HepG2 (cell line): ENCODE measurements at regions not wholly inside any gene's neighbourhood (a gene's known extent, or its start where the extent isn't known, plus 50 kb on each side); places are given as distances from the start of the nearest gene placed in this dataset.
"Not testable (repeated sequence)": the region's sequence is repeated elsewhere in the genome, so short reads cannot be mapped to it uniquely, and the experiment has no call there.

ENCODE experiments used
- ATAC-seq: fragments of 200-7000 bp; cut with Tn5 transposase; 3 replicates; pipeline ENCODE4 v1.9.1; 2020; ENCODE audit warnings: mild to moderate bottlenecking, moderate library complexity
- BruUV-seq: library from RNA; stranded (reverse); fragments of 400-500 nt; replicated peaks from 2 replicates; lab custom pipeline; 2021; lab: Mats Ljungman, UMichigan
- CTCF ChIA-PET: fragments of 300-600 bp; formaldehyde crosslinking; extraction: SDS; loops from one replicate; lab custom pipeline; 2021; ENCODE audit warnings: low total read pairs, inconsistent platforms, low intra/inter-chr PET ratio; lab: Yijun Ruan, JAX
- POLR2A ChIA-PET: fragments of 350-600 bp; sonication (Branson Sonifier 250); formaldehyde crosslinking; loops from one replicate; lab custom pipeline; 2020; ENCODE audit warnings: antibody characterized with exemption, inconsistent platforms; lab: Yijun Ruan, JAX
- DNase-seq: peaks from one replicate; pipeline ENCODE4 v3.0.0-alpha.2; 2015; ENCODE audit warnings: low spot score
- FAIRE-seq: peaks from 3 replicates; lab custom pipeline; 2011; peaks lifted over from hg19 to GRCh38; lab: Jason Lieb, UNC
- H2AFZ ChIP-seq: one replicate; pipeline ENCODE4 v1.6.1; 2011; ENCODE audit warnings: low read length, inconsistent platforms
- H3K27ac ChIP-seq: fragments of 300-600 bp; 3 replicates; pipeline ENCODE4 v1.8.0; 2011; ENCODE audit warnings: mixed run types, mild to moderate bottlenecking, mixed read lengths, low read length, inconsistent platforms; ENCODE audit not compliant: insufficient read depth; ENCODE audit errors: extremely low read length
- H3K27me3 ChIP-seq, 2 experiments: fragments of 200-600 bp in 1 of 2; 2 replicates in 1 of 2; 3 replicates in 1 of 2; pipeline versions ENCODE4 v1.6.0 to v1.8.0; 2011; ENCODE audit warnings: low read length in 2 of 2, mild to moderate bottlenecking in 2 of 2, moderate library complexity in 2 of 2, inconsistent platforms in 1 of 2; ENCODE audit not compliant: insufficient read depth in 2 of 2, control insufficient read depth in 1 of 2
- H3K36me3 ChIP-seq, 2 experiments: fragments of 200-600 bp in 1 of 2; replicated peaks in 1 of 2; 2 replicates in 1 of 2; 3 replicates in 1 of 2; pipeline versions ENCODE4 v1.5.1 to v1.8.0; 2011; ENCODE audit warnings: low read length in 2 of 2, inconsistent platforms in 1 of 2; ENCODE audit not compliant: insufficient read depth in 2 of 2, control insufficient read depth in 1 of 2
- H3K4me1 ChIP-seq: 2 replicates; pipeline ENCODE4 v1.5.1; 2012; ENCODE audit warnings: low read length, inconsistent platforms; ENCODE audit not compliant: insufficient read depth
- H3K4me2 ChIP-seq: 2 replicates; pipeline ENCODE4 v1.6.0; 2011; ENCODE audit warnings: low read depth, low read length, inconsistent platforms
- H3K4me3 ChIP-seq, 3 experiments: fragments of 200-600 bp in 1 of 3; sonication (generic), shearing (Covaris generic) in 1 of 3; replicated peaks in 1 of 3; 2 replicates each; pipeline ENCODE4 v1.5.1; 2011 to 2016; ENCODE audit warnings: low read length in 3 of 3, inconsistent platforms in 2 of 3, low read depth in 2 of 3, mild to moderate bottlenecking in 2 of 3, control low read depth in 1 of 3, mixed read lengths in 1 of 3; ENCODE audit not compliant: insufficient read depth in 1 of 3
- H3K79me2 ChIP-seq: one replicate; pipeline ENCODE4 v1.6.1; 2011; ENCODE audit warnings: low read length, inconsistent platforms; ENCODE audit not compliant: insufficient read depth
- H3K9ac ChIP-seq: 2 replicates; pipeline ENCODE4 v1.6.0; 2011; ENCODE audit warnings: mild to moderate bottlenecking, low read depth, low read length, inconsistent platforms; ENCODE audit not compliant: insufficient read depth
- H3K9me3 ChIP-seq: 2 replicates; pipeline ENCODE4 v1.5.1; 2012; ENCODE audit warnings: mild to moderate bottlenecking, low read length
- H4K20me1 ChIP-seq: 2 replicates; pipeline ENCODE4 v1.6.0; 2011; ENCODE audit warnings: inconsistent platforms, mild to moderate bottlenecking, low read length, moderate library complexity; ENCODE audit not compliant: insufficient read depth
- CEBPB ChIP-seq: IDR thresholded peaks from 2 replicates; pipeline ENCODE4 v1.6.1; 2011; ENCODE audit warnings: low read depth, low read length, improper control_type of control experiment, borderline replicate concordance
- EP300 ChIP-seq, 3 experiments: sonication (generic) in 1 of 3; formaldehyde crosslinking in 1 of 3; IDR thresholded peaks; 2 replicates each; pipeline versions ENCODE4 v1.5.1 to v1.6.1; 2011 to 2020; ENCODE audit warnings: low read depth in 2 of 3, low read length in 2 of 3, borderline replicate concordance in 1 of 3, improper control_type of control experiment in 1 of 3, mild to moderate bottlenecking in 1 of 3, missing genetic modification reagents in 1 of 3, moderate library complexity in 1 of 3
- FOSL2 ChIP-seq: sonication (generic); formaldehyde crosslinking; IDR thresholded peaks from 2 replicates; pipeline ENCODE4 v1.4.0; 2020; ENCODE audit warnings: missing genetic modification reagents
- FOXA1 ChIP-seq, 2 experiments: fragments of 450-650 bp in 1 of 2; sonication (generic) in 1 of 2; formaldehyde crosslinking in 1 of 2; IDR thresholded peaks; 2 replicates each; pipeline versions ENCODE4 v1.4.0 to v1.6.1; 2016 to 2020; ENCODE audit warnings: missing genetic modification reagents in 1 of 2
- SOX5 ChIP-seq: IDR thresholded peaks from 2 replicates; pipeline ENCODE4 v1.6.1; 2016; ENCODE audit warnings: borderline replicate concordance
- ZBTB33 ChIP-seq: sonication (generic); formaldehyde crosslinking; IDR thresholded peaks from 2 replicates; pipeline ENCODE4 v1.4.0; 2020; ENCODE audit warnings: missing genetic modification reagents
- ZFX ChIP-seq: sonication (generic); formaldehyde crosslinking; IDR thresholded peaks from 2 replicates; pipeline ENCODE4 v1.4.0; 2020; ENCODE audit warnings: mild to moderate bottlenecking, low read depth, missing genetic modification reagents, moderate library complexity
- ZMYM3 ChIP-seq: sonication (generic); formaldehyde crosslinking; IDR thresholded peaks from 2 replicates; pipeline ENCODE4 v1.5.1; 2020; ENCODE audit warnings: mild to moderate bottlenecking, missing genetic modification reagents
- ZNF121 ChIP-seq: sonication (generic); formaldehyde crosslinking; IDR thresholded peaks from 2 replicates; pipeline ENCODE4 v1.5.0; 2020; ENCODE audit warnings: mild to moderate bottlenecking, missing genetic modification reagents
- ZNF615 ChIP-seq: sonication (generic); formaldehyde crosslinking; IDR thresholded peaks from 2 replicates; pipeline ENCODE4 v1.5.0; 2020; ENCODE audit warnings: mild to moderate bottlenecking, missing genetic modification reagents, borderline replicate concordance
- WGBS: methylation state at CpG from one replicate; pipeline ENCODE4 v1.1.6; 2017; ENCODE audit warnings: low lambda C conversion rate; 5-methylcytosine and 5-hydroxymethylcytosine counted together
- in situ Hi-C: cut with HindIII; loops from 2 replicates; pipeline ENCODE4 v1.10.0; 2017; ENCODE audit warnings: low pct_unique_long_range_greater_than_20kb; ENCODE audit not compliant: extremely low pct_ligation_motif_present
- intact Hi-C: fragments of 100-400 bp; cut with micrococcal nuclease; formaldehyde crosslinking; loops from one replicate; pipeline ENCODE4 v1.10.0; 2022; ENCODE audit not compliant: unreplicated experiment

GRCh38 chr5:116771466-116772151, 197.0 kb upstream of the SEMA6A start (continued):
- 0 out of 2 replicates have a peak, but pooled peaks have one; percentile 25 for TF ChIP-seq ZBTB33 (CRISPR knock-in tag)

GRCh38 chr5:116769953-116770352, 195.3 kb upstream of the SEMA6A start:
- peak; percentile 75 for TF ChIP-seq ZNF121
- H3K27me3 ChIP-seq, H3K36me3 ChIP-seq, H3K79me2 ChIP-seq, FAIRE-seq, BruUV-seq, H3K9me3 ChIP-seq, H3K4me3 ChIP-seq, H4K20me1 ChIP-seq, DNase-seq, POLR2A ChIA-PET, H3K27ac ChIP-seq, CTCF ChIA-PET, H3K9ac ChIP-seq, H3K4me2 ChIP-seq, H2AFZ ChIP-seq, ATAC-seq: not testable (repeated sequence)
- WGBS: 100% methylated on average over 2 of the region's 2 CpGs
- H3K4me1 ChIP-seq: peaks cover 80% of the 10 kb centered on the region
- in situ Hi-C loops: loop anchor here (10.0 kb wide), 1 partner anchor 95 kb away; no protein-coding TSS in a partner anchor
- intact Hi-C loops: loop anchor here (10.0 kb wide), 5 partner anchors 95 to 635 kb away; partner anchors contain the start of gene SEMA6A

- peak; percentile 73 for DNase-seq
- Histone ChIP-seq H3K27ac (no peak overlapping the region), H3K9me3 (no peaks in the 10 kb centered on the region), H3K27me3 (no peaks in the 10 kb centered on the region; a peak in 1 of 5 replicates), H3K4me2 (peak overlapping the region; percentile 42; the same call in 1 of the 2 replicates), H3K36me3 (no peaks in the 10 kb centered on the region), H2AFZ (no peak overlapping the region), H3K9ac (no peak overlapping the region), H4K20me1 (no peaks in the 10 kb centered on the region), H3K79me2 (no peaks in the 10 kb centered on the region), H3K4me1 (peaks cover 84% of the 10 kb centered on the region), H3K4me3 (no peak overlapping the region)
- ChIA-PET CTCF (no interaction called here), POLR2A (no interaction called here)
- 70% methylated on average over 7 of the region's 7 CpGs for WGBS
- intact Hi-C loops: loop anchor here (10.0 kb wide), 4 partner anchors 95 to 635 kb away; partner anchors contain the start of gene SEMA6A
- in situ Hi-C loops: loop anchor here (10.0 kb wide), 1 partner anchor 95 kb away; no protein-coding TSS in a partner anchor
- no TSS peak for BruUV-seq
- no peak for FAIRE-seq
- peak; percentile 74 for ATAC-seq
- TF ChIP-seq CEBPB (peak; percentile 30; the same call in 1 of the 2 replicates), ZNF615 (CRISPR knock-in tag) (no peak), FOXA1 (IDR thresholded peaks at IDR 0.05) (no peak), FOXA1 (CRISPR knock-in tag; IDR thresholded peaks at IDR 0.05) (peak; percentile 22; the same call in 1 of the 2 replicates), SOX5 (CRISPR knock-in tag) (peak; percentile 27; the same call in 1 of the 2 replicates), ZMYM3 (CRISPR knock-in tag) (0 out of 2 replicates have a peak, but pooled peaks have one; percentile 29), ZBTB33 (CRISPR knock-in tag) (peak; percentile 85), ZFX (CRISPR knock-in tag) (no peak), FOSL2 (CRISPR knock-in tag) (peak; percentile 37), EP300 (IDR thresholded peaks at IDR 0.05; ENCODE audit: low read depth in 2 of 2, low read length in 2 of 2) (peak in 1 of 2 experiments; percentile 52; a peak in 2 of 4 replicates), EP300 (CRISPR knock-in tag; IDR thresholded peaks at IDR 0.05; ENCODE audit: borderline replicate concordance) (no peak)
Observed at GRCh38 chr5:116769470-116769869, 194.8 kb upstream of the SEMA6A start.
